HG03521 (cell line): ENCODE measurements at regions not wholly inside any gene's neighbourhood (a gene's known extent, or its start where the extent isn't known, plus 50 kb on each side); places are given as distances from the start of the nearest gene placed in this dataset.
"Not testable (repeated sequence)": the region's sequence is repeated elsewhere in the genome, so short reads cannot be mapped to it uniquely, and the experiment has no call there.

Experiments
- ATAC-seq: cut with Tn5 transposase; IDR thresholded peaks from one replicate; pipeline ENCODE4 v1.9.1; 2021; ENCODE audit warnings: mild to moderate bottlenecking, moderate library complexity; ENCODE audit not compliant: unreplicated experiment

- ATAC-seq = no peak
Measured at GRCh38 chr3:83251490-83251889, 1490.0 kb upstream of the GBE1 start.

- ATAC-seq = no peak
Measured at GRCh38 chr3:83250613-83251012, 1489.2 kb upstream of the GBE1 start.

- no peak for ATAC-seq
Measured at GRCh38 chr3:83248454-83248853, 1487.0 kb upstream of the GBE1 start.

- no peak for ATAC-seq
Measured at GRCh38 chr3:83235180-83235814, 1473.9 kb upstream of the GBE1 start.

GRCh38 chr3:83233715-83234114, 1472.3 kb upstream of the GBE1 start:
- no peak for ATAC-seq

- no peak for ATAC-seq
Measured at GRCh38 chr3:83230841-83231240, 1469.4 kb upstream of the GBE1 start.

- no peak for ATAC-seq
Measured at GRCh38 chr3:83230376-83230775, 1468.9 kb upstream of the GBE1 start.

GRCh38 chr3:83226751-83227150, 1465.3 kb upstream of the GBE1 start:
- ATAC-seq = no peak

GRCh38 chr3:83224101-83224868, 1462.8 kb upstream of the GBE1 start:
- ATAC-seq = no peak

GRCh38 chr3:83218383-83219200, 1457.1 kb upstream of the GBE1 start:
- no peak for ATAC-seq

GRCh38 chr3:83217595-83218118, 1456.2 kb upstream of the GBE1 start:
- ATAC-seq = not testable (repeated sequence)

- ATAC-seq = no peak
Measured at GRCh38 chr3:83216919-83217594, 1455.6 kb upstream of the GBE1 start.

GRCh38 chr3:83195243-83195642, 1433.8 kb upstream of the GBE1 start:
- ATAC-seq = no peak

GRCh38 chr3:83193526-83193925, 1432.1 kb upstream of the GBE1 start:
- ATAC-seq = no peak

GRCh38 chr3:83189634-83190033, 1428.2 kb upstream of the GBE1 start:
- no peak for ATAC-seq

GRCh38 chr3:83169473-83169872, 1408.0 kb upstream of the GBE1 start:
- no peak for ATAC-seq

GRCh38 chr3:83150896-83151295, 1389.5 kb upstream of the GBE1 start:
- no peak for ATAC-seq

GRCh38 chr3:83140983-83141382, 1379.5 kb upstream of the GBE1 start:
- no peak for ATAC-seq

- no peak for ATAC-seq
Measured at GRCh38 chr3:83131236-83131635, 1369.8 kb upstream of the GBE1 start.

- ATAC-seq = no peak
Measured at GRCh38 chr3:83122774-83123350, 1361.4 kb upstream of the GBE1 start.

GRCh38 chr3:83093222-83093572, 1331.8 kb upstream of the GBE1 start:
- ATAC-seq = no peak
